ENCODE measurements at regions not wholly inside any gene's neighbourhood (a gene's known extent, or its start where the extent isn't known, plus 50 kb on each side); places are given as distances from the start of the nearest gene placed in this dataset.

GRCh38 chr3:28891485-28891884, 389.4 kb upstream of the RBMS3 start:
- Histone ChIP-seq H3K9me3 (ENCODE audit: insufficient read depth in 2 of 2, low read depth in 1 of 2, low read length in 1 of 2) (no peaks in the 10 kb centered on the region), H3K36me3 (ENCODE audit: control insufficient read depth in 2 of 4, insufficient read depth in 4 of 4, low read length in 3 of 4) (no peaks in the 10 kb centered on the region), H2BK15ac (ENCODE audit: low read length) (no peak overlapping the region), H3K4me3 (ENCODE audit: extremely low read depth in 1 of 4, insufficient read depth in 2 of 4, low read depth in 3 of 4, low read length in 4 of 4) (no peak overlapping the region), H3K27me3 (replicated peaks in 1 of 4; ENCODE audit: control insufficient read depth in 3 of 4, extremely low read depth in 1 of 4, insufficient read depth in 3 of 4, low read length in 3 of 4) (no peaks in the 10 kb centered on the region), H3K14ac (ENCODE audit: insufficient read length) (no peak overlapping the region), H3K4me1 (replicated peaks in 1 of 4; ENCODE audit: control insufficient read depth in 3 of 4, insufficient read depth in 4 of 4, low read length in 3 of 4) (no peaks in the 10 kb centered on the region), H3K23ac (ENCODE audit: insufficient read length) (no peak overlapping the region), H4K20me1 (replicated peaks in 1 of 2; ENCODE audit: control insufficient read depth in 1 of 2, insufficient read depth in 2 of 2, low read length in 2 of 2) (no peaks in the 10 kb centered on the region), H3K4ac (replicated peaks; ENCODE audit: insufficient read length, low read depth, low read length) (no peak overlapping the region), H4K5ac (ENCODE audit: insufficient read length, low read depth, low read length) (no peak overlapping the region), H3K4me2 (ENCODE audit: insufficient read depth in 1 of 2, low read depth in 2 of 2, low read length in 2 of 2) (no peak overlapping the region), H3K23me2 (ENCODE audit: low read depth, low read length) (no peaks in the 10 kb centered on the region), H3K79me1 (ENCODE audit: low read depth, low read length) (no peaks in the 10 kb centered on the region), H2BK12ac (ENCODE audit: low read depth, low read length) (no peak overlapping the region), H2BK5ac (ENCODE audit: low read depth, low read length) (no peak overlapping the region), H3K27ac (ENCODE audit: low read depth, low read length) (no peak overlapping the region), H3K18ac (ENCODE audit: extremely low read depth, low read length) (no peak overlapping the region), H4K91ac (replicated peaks; ENCODE audit: insufficient read length, low read length) (no peak overlapping the region), H2AK5ac (ENCODE audit: low read depth, low read length) (no peak overlapping the region), H4K8ac (ENCODE audit: extremely low read depth, insufficient read depth, low read length) (no peak overlapping the region), H3K9ac (replicated peaks in 1 of 4; ENCODE audit: extremely low read depth in 1 of 4, low read depth in 3 of 4, low read length in 3 of 4) (no peak overlapping the region), H3K56ac (replicated peaks; ENCODE audit: insufficient read length, low read depth, low read length) (no peak overlapping the region), H2AFZ (ENCODE audit: low read length) (no peak overlapping the region), H3K79me2 (ENCODE audit: control insufficient read depth in 1 of 2, insufficient read depth in 2 of 2, low read length in 2 of 2) (no peaks in the 10 kb centered on the region), H2BK120ac (replicated peaks; ENCODE audit: low read depth, low read length) (no peak overlapping the region), H2BK20ac (ENCODE audit: low read length) (no peak overlapping the region)
- CTCF ChIA-PET (ENCODE audit: partially characterized antibody), result no interaction called here
- DNase-seq (ENCODE audit: low read depth in 1 of 2, low spot score in 2 of 2), result no peak
- WGBS, 2 experiments (ENCODE audit: extremely low coverage in 1 of 2, insufficient coverage in 1 of 2, insufficient read length in 1 of 2, insufficient replicate concordance in 2 of 2, low coverage in 1 of 2, low lambda C conversion rate in 2 of 2, missing lambda C conversion rate in 1 of 2), result 89% methylated on average over 4 of the region's 4 CpGs; no CpG with 5 or more reads in 1 of the 2 experiments
- TF ChIP-seq GABPA (IDR thresholded peaks at IDR 0.05; ENCODE audit: borderline replicate concordance, insufficient read depth, low read length) (no peak), ATF2 (IDR thresholded peaks at IDR 0.05; ENCODE audit: low read length) (no peak), CTBP2 (IDR thresholded peaks at IDR 0.05; ENCODE audit: borderline replicate concordance, insufficient read depth, insufficient read length, low read length) (no peak), TAF7 (optimal IDR thresholded peaks at IDR 0.05; ENCODE audit: borderline replicate concordance, low read depth, low read length) (no peak), TAF1 (IDR thresholded peaks at IDR 0.05; ENCODE audit: low read depth, low read length) (no peak), CHD1 (IDR thresholded peaks at IDR 0.05; ENCODE audit: low read depth, low read length) (no peak), EZH2 (IDR thresholded peaks at IDR 0.05; ENCODE audit: low read depth, low read length, severe bottlenecking) (no peak), EGR1 (IDR thresholded peaks at IDR 0.05; ENCODE audit: borderline replicate concordance, low read depth, low read length) (no peak)
- no peak for FAIRE-seq
- POLR2A ChIA-PET (ENCODE audit: partially characterized antibody), result no interaction called here

Data from H1 (cell line).